ENCODE measurements at regions not wholly inside any gene's neighbourhood (a gene's known extent, or its start where the extent isn't known, plus 50 kb on each side); places are given as distances from the start of the nearest gene placed in this dataset.

GRCh38 chr1:29875557-29876028, 639.3 kb downstream of the PTPRU start:
- Histone ChIP-seq H3K36me3 (no peaks in the 10 kb centered on the region), H3K27me3 (no peaks in the 10 kb centered on the region), H3K4me3 (ENCODE audit: low read depth in 1 of 2, low read length in 1 of 2) (no peak overlapping the region), H3K27ac (no peak overlapping the region), H3K9me3 (no peaks in the 10 kb centered on the region), H3K4me1 (ENCODE audit: control insufficient read depth in 1 of 2, insufficient read depth in 1 of 2, low read depth in 1 of 2, low read length in 1 of 2) (no peaks in the 10 kb centered on the region)
- TF ChIP-seq CTCF (IDR thresholded peaks at IDR 0.05): no peak

- H3K4me3 ChIP-seq (ENCODE audit: low read depth in 1 of 2, low read length in 1 of 2): no peak overlapping the region
- H3K4me1 ChIP-seq (ENCODE audit: control insufficient read depth in 1 of 2, insufficient read depth in 1 of 2, low read depth in 1 of 2, low read length in 1 of 2): no peaks in the 10 kb centered on the region
- no peaks in the 10 kb centered on the region for H3K36me3 ChIP-seq
- no peak overlapping the region for H3K27ac ChIP-seq
- H3K27me3 ChIP-seq: no peaks in the 10 kb centered on the region
- no peaks in the 10 kb centered on the region for H3K9me3 ChIP-seq
- no peak for TF ChIP-seq CTCF (IDR thresholded peaks at IDR 0.05)
Observed at GRCh38 chr1:29870621-29871020, 634.3 kb downstream of the PTPRU start.

- no peak overlapping the region for H3K4me3 ChIP-seq (ENCODE audit: low read depth in 1 of 2, low read length in 1 of 2)
- H3K36me3 ChIP-seq: no peaks in the 10 kb centered on the region
- H3K27ac ChIP-seq: no peak overlapping the region
- no peaks in the 10 kb centered on the region for H3K4me1 ChIP-seq (ENCODE audit: control insufficient read depth in 1 of 2, insufficient read depth in 1 of 2, low read depth in 1 of 2, low read length in 1 of 2)
- no peak for TF ChIP-seq CTCF (IDR thresholded peaks at IDR 0.05)
- no peaks in the 10 kb centered on the region for H3K27me3 ChIP-seq
- H3K9me3 ChIP-seq: no peaks in the 10 kb centered on the region
Observed at GRCh38 chr1:29869802-29870201, 633.5 kb downstream of the PTPRU start.

- TF ChIP-seq CTCF (IDR thresholded peaks at IDR 0.05): no peak
- no peak overlapping the region for H3K27ac ChIP-seq
- no peaks in the 10 kb centered on the region for H3K4me1 ChIP-seq (ENCODE audit: control insufficient read depth in 1 of 2, insufficient read depth in 1 of 2, low read depth in 1 of 2, low read length in 1 of 2)
- no peaks in the 10 kb centered on the region for H3K27me3 ChIP-seq
- H3K4me3 ChIP-seq (ENCODE audit: low read depth in 1 of 2, low read length in 1 of 2): no peak overlapping the region
- H3K9me3 ChIP-seq: no peaks in the 10 kb centered on the region
- no peaks in the 10 kb centered on the region for H3K36me3 ChIP-seq
Observed at GRCh38 chr1:29868944-29869343, 632.6 kb downstream of the PTPRU start.

- Histone ChIP-seq H3K4me1 (ENCODE audit: control insufficient read depth in 1 of 2, insufficient read depth in 1 of 2, low read depth in 1 of 2, low read length in 1 of 2) (no peaks in the 10 kb centered on the region), H3K36me3 (no peaks in the 10 kb centered on the region), H3K4me3 (ENCODE audit: low read depth in 1 of 2, low read length in 1 of 2) (no peak overlapping the region), H3K27ac (no peak overlapping the region), H3K27me3 (no peaks in the 10 kb centered on the region), H3K9me3 (no peaks in the 10 kb centered on the region)
- no peak for TF ChIP-seq CTCF (IDR thresholded peaks at IDR 0.05)
Observed at GRCh38 chr1:29868096-29868495, 631.8 kb downstream of the PTPRU start.

- Histone ChIP-seq H3K4me3 (ENCODE audit: low read depth in 1 of 2, low read length in 1 of 2) (no peak overlapping the region), H3K27me3 (no peaks in the 10 kb centered on the region), H3K4me1 (ENCODE audit: control insufficient read depth in 1 of 2, insufficient read depth in 1 of 2, low read depth in 1 of 2, low read length in 1 of 2) (no peaks in the 10 kb centered on the region), H3K36me3 (no peaks in the 10 kb centered on the region), H3K9me3 (no peaks in the 10 kb centered on the region), H3K27ac (no peak overlapping the region)
- TF ChIP-seq CTCF (IDR thresholded peaks at IDR 0.05): no peak
Observed at GRCh38 chr1:29865051-29865450, 628.7 kb downstream of the PTPRU start.
